ENCODE measurements at regions not wholly inside any gene's neighbourhood (a gene's known extent, or its start where the extent isn't known, plus 50 kb on each side); places are given as distances from the start of the nearest gene placed in this dataset.
"Not testable (repeated sequence)": the region's sequence is repeated elsewhere in the genome, so short reads cannot be mapped to it uniquely, and the experiment has no call there.

- H3K4me3 ChIP-seq (ENCODE audit: low read depth, poor library complexity, severe bottlenecking): no peak overlapping the region
- no peak for DNase-seq (ENCODE audit: low spot score in 2 of 2)
- intact Hi-C loops (cut with DNase I; ENCODE audit: low total_unique reads): no loop called here
- TF ChIP-seq POLR2A (IDR thresholded peaks at IDR 0.05): no peak
- TF ChIP-seq CTCF (IDR thresholded peaks at IDR 0.05): no peak
- WGBS, 2 donors: 13 to 21% methylated on average over 2 of the region's 2 CpGs
Observed at GRCh38 chr15:21267226-21267625, 173.1 kb downstream of the POTEB3 start.

DNA sequence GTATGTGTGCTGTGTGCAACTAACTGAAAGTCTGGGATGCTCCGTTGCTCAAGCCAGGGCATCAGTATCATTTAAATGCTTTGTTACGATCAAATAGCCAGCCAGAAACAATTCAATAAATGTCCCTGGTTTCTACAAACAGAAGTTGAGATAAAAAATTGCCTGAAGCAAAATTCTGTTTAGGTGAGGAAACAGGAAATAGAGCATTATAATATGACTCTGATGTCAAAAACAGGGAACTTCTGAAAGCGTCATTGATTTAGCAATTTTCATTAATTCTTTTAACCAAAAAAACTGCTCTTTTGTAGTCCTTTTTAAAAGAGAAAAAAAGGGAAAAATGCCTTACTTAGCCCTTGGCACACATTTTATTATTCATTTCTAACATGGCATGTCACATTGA lies 174.7 kb downstream of the POTEB3 start:
- H3K4me3 ChIP-seq (ENCODE audit: low read depth, poor library complexity, severe bottlenecking); DNase-seq (ENCODE audit: low spot score in 2 of 2); intact Hi-C loops (cut with DNase I; ENCODE audit: low total_unique reads): not testable (repeated sequence)
- WGBS, 2 donors: 67 to 69% methylated on average over 3 of the region's 3 CpGs

DNA sequence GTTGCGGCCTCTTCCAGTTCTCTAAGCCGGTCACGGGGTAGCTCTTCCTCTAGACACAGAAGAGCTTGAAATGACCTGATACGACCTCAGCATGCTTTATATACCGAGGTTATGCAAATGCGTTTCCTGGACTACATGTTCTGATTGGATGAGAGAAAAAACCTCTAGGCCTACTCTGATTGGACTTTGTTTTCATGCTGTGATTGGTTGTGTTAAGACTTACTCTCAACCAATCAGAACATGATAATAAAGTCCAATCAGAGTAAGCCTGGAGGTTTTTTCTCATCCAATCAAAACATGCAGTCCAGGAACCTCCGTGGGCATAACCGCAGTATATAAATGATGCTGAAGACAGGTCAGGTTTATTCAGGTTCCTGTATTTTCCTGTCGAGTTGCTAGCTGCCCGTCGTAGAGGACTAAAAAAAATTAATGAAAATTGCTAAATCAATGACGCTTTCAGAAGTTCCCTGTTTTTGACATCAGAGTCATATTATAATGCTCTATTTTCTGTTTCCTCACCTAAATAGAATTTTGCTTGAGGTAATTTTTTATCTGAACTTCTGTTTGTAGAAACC lies 177.4 kb downstream of the POTEB3 start:
- 81 to 86% methylated on average over 12 of the region's 12 CpGs for WGBS, 2 donors
- intact Hi-C loops (cut with DNase I; ENCODE audit: low total_unique reads): no loop called here
- TF ChIP-seq CTCF (IDR thresholded peaks at IDR 0.05) (no peak), POLR2A (IDR thresholded peaks at IDR 0.05) (no peak)
- DNase-seq (ENCODE audit: low spot score in 2 of 2): no peak
- no peak overlapping the region for H3K4me3 ChIP-seq (ENCODE audit: low read depth, poor library complexity, severe bottlenecking)

DNA sequence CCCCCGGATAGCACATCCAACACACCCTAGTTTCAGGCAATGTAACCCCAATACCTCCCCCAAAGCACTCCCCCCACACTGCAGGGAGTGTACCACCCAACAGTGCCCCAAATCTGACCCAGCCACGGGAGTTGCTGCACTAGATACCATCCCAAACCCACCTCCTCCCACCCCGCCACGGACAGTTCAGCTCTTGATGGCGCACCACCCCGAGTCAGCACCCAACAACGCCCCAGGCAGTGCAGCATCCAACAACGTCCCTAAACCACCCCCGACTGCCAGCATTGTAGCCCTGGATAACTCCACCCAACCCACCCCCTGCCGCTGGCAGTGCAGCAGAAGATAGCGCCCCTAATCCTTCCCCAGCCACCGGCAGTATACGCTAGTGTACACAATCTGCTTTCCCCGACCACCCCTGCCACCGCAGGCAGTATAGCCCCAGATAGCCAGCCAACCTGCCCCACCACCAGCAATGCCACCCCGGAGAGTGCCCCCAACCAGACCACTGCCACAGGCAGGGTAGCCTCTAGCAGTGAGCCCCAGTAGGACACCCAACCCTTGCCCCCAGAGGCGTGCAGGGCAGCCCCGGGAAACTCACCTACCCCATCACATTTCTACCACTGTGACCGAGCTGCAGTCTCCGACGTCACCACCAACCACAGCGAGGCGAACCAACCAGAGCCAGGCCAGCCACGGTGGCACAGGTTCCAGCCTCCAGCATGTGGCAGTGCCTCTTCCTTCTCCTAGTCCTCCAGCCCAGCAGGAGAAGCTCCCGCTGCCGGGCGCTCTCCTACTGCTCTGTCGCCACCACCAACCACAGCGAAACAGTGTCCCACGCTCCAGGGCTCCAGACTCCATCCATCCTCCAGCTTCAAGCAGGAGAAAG lies 178.1 kb downstream of the POTEB3 start:
- TF ChIP-seq POLR2A (IDR thresholded peaks at IDR 0.05) (no peak), CTCF (IDR thresholded peaks at IDR 0.05) (no peak)
- peak in 1 of 2 donors; percentile 87 for DNase-seq (ENCODE audit: low spot score in 2 of 2)
- WGBS, 2 donors: 88 to 92% methylated on average over 29 to 30 of the region's 30 CpGs
- intact Hi-C loops (cut with DNase I; ENCODE audit: low total_unique reads): no loop called here
- H3K4me3 ChIP-seq (ENCODE audit: low read depth, poor library complexity, severe bottlenecking): no peak overlapping the region

DNA sequence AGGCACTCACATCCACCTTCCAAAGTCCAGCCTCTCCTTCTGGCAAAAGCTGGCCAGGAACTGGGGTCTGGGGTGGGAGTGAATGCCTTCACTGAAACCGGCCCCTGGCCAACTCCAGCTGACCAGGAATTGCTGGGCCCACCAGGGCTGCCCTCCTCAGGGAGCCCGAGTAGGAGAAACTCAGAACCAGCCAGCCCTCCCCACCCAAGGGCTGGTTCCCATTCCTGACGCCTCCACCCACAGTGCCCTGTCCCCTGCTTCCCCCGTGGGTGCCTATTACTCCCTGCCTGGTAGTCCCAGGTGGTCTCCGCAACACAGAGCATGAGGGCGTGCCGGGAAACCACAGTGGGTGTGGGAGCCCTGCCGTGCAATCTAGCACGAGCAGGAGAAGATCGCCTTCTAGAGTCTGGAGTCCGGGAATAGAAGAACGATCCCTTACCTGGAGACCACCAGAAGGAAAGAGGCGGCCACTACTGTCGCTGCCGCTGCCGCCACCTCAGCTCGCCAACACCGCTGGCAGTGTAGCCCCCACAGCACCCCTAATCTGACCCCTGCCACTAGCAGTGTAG lies 178.8 kb downstream of the POTEB3 start:
- 82 to 93% methylated on average over 17 to 18 of the region's 18 CpGs for WGBS, 2 donors
- intact Hi-C loops (cut with DNase I; ENCODE audit: low total_unique reads): no loop called here
- DNase-seq (ENCODE audit: low spot score in 2 of 2): peak in 1 of 2 donors; percentile 85
- no peak overlapping the region for H3K4me3 ChIP-seq (ENCODE audit: low read depth, poor library complexity, severe bottlenecking)
- TF ChIP-seq POLR2A (IDR thresholded peaks at IDR 0.05): no peak
- TF ChIP-seq CTCF (IDR thresholded peaks at IDR 0.05): no peak

GRCh38 chr15:21260966-21261395 lies 179.3 kb downstream of the POTEB3 start:
- DNase-seq (ENCODE audit: low spot score in 2 of 2): peak in 1 of 2 donors; percentile 87
- 90% methylated on average over 15 of the region's 15 CpGs for WGBS, 2 donors
- intact Hi-C loops (cut with DNase I; ENCODE audit: low total_unique reads): no loop called here
- TF ChIP-seq POLR2A (IDR thresholded peaks at IDR 0.05) (no peak), CTCF (IDR thresholded peaks at IDR 0.05) (no peak)
- no peak overlapping the region for H3K4me3 ChIP-seq (ENCODE audit: low read depth, poor library complexity, severe bottlenecking)

DNA sequence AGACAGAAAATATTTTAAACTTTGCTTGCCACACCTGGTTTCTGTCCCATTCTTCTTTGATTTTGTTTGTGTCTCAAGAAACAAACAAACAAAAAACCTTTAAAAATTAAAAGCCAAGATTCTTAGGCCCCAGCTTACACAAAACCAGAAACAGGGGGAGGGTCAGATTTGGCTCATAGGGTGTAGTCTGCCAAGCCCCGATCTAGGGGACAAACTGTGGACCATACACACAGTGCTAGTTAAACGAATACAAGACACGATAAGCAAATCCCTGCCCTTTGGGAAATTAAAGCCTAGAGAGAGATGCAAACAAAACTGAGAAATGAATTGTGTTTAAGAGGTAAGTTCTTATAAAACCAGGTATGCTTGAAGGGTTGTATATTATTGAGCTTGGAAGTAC lies 181.7 kb downstream of the POTEB3 start:
- DNase-seq (ENCODE audit: low spot score in 2 of 2); H3K4me3 ChIP-seq (ENCODE audit: low read depth, poor library complexity, severe bottlenecking); intact Hi-C loops (cut with DNase I; ENCODE audit: low total_unique reads): not testable (repeated sequence)
- WGBS, 2 donors: 81 to 83% methylated on average over 3 of the region's 3 CpGs

DNA sequence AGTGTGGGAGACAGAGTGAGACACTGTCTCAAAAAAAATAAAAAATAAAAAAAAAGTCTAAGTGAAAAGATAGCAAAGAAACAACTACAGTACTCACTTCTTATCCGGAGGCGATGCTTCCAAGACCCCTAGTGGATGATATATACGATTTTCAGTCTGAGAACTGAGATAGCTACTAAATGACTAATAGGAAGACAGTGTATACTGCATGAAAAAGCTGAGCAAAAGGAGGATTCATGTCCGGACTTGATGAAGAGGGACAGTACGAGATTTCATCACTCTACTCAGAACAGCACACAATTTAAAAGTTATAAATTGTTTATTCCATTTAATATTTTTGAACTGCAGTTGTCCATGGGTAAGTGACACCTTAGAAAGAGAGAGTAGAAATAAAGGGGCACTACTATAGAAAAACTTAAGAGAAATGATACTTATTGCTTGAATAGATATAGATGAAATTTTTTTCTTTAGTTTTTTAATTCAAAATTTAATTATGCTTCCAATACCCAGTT lies 190.7 kb downstream of the POTEB3 start:
- intact Hi-C loops (cut with DNase I; ENCODE audit: low total_unique reads); DNase-seq (ENCODE audit: low spot score in 2 of 2); H3K4me3 ChIP-seq (ENCODE audit: low read depth, poor library complexity, severe bottlenecking): not testable (repeated sequence)
- WGBS, 2 donors: 42 to 77% methylated on average over 5 of the region's 5 CpGs
